Ishikawa (cell line): ENCODE measurements at regions not wholly inside any gene's neighbourhood (a gene's known extent, or its start where the extent isn't known, plus 50 kb on each side); places are given as distances from the start of the nearest gene placed in this dataset.

Source experiments
- CEBPB ChIP-seq: IDR thresholded peaks from 2 replicates; pipeline ENCODE4 v1.6.1; 2012
- CREB1 ChIP-seq: IDR thresholded peaks from 2 replicates; pipeline ENCODE4 v1.6.1; 2012; ENCODE audit warnings: low read depth
- EGR1 ChIP-seq: IDR thresholded peaks from 2 replicates; pipeline ENCODE4 v1.6.1; 2012
- EP300 ChIP-seq: IDR thresholded peaks from 2 replicates; pipeline ENCODE4 v1.6.1; 2012; ENCODE audit warnings: borderline replicate concordance
- FOXM1 ChIP-seq: IDR thresholded peaks from 2 replicates; pipeline ENCODE4 v1.6.1; 2012; ENCODE audit warnings: low read depth, borderline replicate concordance
- MAX ChIP-seq: IDR thresholded peaks from 2 replicates; pipeline ENCODE4 v1.6.1; 2012
- NFIC ChIP-seq: IDR thresholded peaks from 2 replicates; pipeline ENCODE4 v1.6.1; 2012
- RAD21 ChIP-seq: IDR thresholded peaks from 2 replicates; pipeline ENCODE4 v1.6.1; 2012; ENCODE audit warnings: low read depth
- REST ChIP-seq: IDR thresholded peaks from 2 replicates; pipeline ENCODE4 v1.6.1; 2012; ENCODE audit warnings: low read depth, mild to moderate bottlenecking
- TAF1 ChIP-seq: IDR thresholded peaks from 2 replicates; pipeline ENCODE4 v1.6.1; 2012; ENCODE audit warnings: low read depth, mild to moderate bottlenecking
- TCF12 ChIP-seq: IDR thresholded peaks from 2 replicates; pipeline ENCODE4 v1.6.1; 2012; ENCODE audit warnings: low read depth
- TEAD4 ChIP-seq: IDR thresholded peaks from 2 replicates; pipeline ENCODE4 v1.6.1; 2012
- USF1 ChIP-seq: IDR thresholded peaks from 2 replicates; pipeline ENCODE4 v1.6.1; 2012
- YY1 ChIP-seq: IDR thresholded peaks from 2 replicates; pipeline ENCODE4 v1.6.1; 2012; ENCODE audit warnings: low read depth
- ZBTB7A ChIP-seq: IDR thresholded peaks from 2 replicates; pipeline ENCODE4 v1.6.1; 2012; ENCODE audit warnings: low read depth

- TF ChIP-seq REST (no peak), TEAD4 (no peak), NFIC (no peak), MAX (no peak), TAF1 (no peak), EP300 (no peak), YY1 (no peak), USF1 (no peak), FOXM1 (no peak), ZBTB7A (no peak), CEBPB (no peak), CREB1 (no peak), EGR1 (no peak), TCF12 (no peak), RAD21 (no peak)
Observed at GRCh38 chrX:145506214-145506613, 258.9 kb downstream of the SPANXN1 start.

GRCh38 chrX:145524931-145525330 lies 277.6 kb downstream of the SPANXN1 start:
- TF ChIP-seq YY1: no peak
- TF ChIP-seq EP300: no peak
- no peak for TF ChIP-seq TCF12
- TF ChIP-seq TAF1: no peak
- TF ChIP-seq MAX: no peak
- TF ChIP-seq USF1: no peak
- TF ChIP-seq NFIC: no peak
- no peak for TF ChIP-seq ZBTB7A
- no peak for TF ChIP-seq CREB1
- TF ChIP-seq EGR1: no peak
- no peak for TF ChIP-seq CEBPB
- TF ChIP-seq TEAD4: no peak
- no peak for TF ChIP-seq REST

- no peak for TF ChIP-seq NFIC
- no peak for TF ChIP-seq EGR1
- TF ChIP-seq TAF1: no peak
- no peak for TF ChIP-seq CREB1
- no peak for TF ChIP-seq REST
- no peak for TF ChIP-seq EP300
Observed at GRCh38 chrX:145532176-145532780, 285.0 kb downstream of the SPANXN1 start.

- TF ChIP-seq CEBPB: no peak
- no peak for TF ChIP-seq CREB1
- no peak for TF ChIP-seq ZBTB7A
- TF ChIP-seq TEAD4: no peak
- no peak for TF ChIP-seq YY1
- no peak for TF ChIP-seq NFIC
- TF ChIP-seq REST: no peak
- no peak for TF ChIP-seq RAD21
- TF ChIP-seq EGR1: no peak
- TF ChIP-seq TAF1: no peak
- no peak for TF ChIP-seq MAX
- no peak for TF ChIP-seq FOXM1
- no peak for TF ChIP-seq TCF12
Observed at GRCh38 chrX:145533534-145533933, 284.1 kb upstream of the SLITRK2 start.
